HG03565 (cell line): ENCODE measurements at regions not wholly inside any gene's neighbourhood (a gene's known extent, or its start where the extent isn't known, plus 50 kb on each side); places are given as distances from the start of the nearest gene placed in this dataset.

ENCODE experiments used
- ATAC-seq: cut with Tn5 transposase; IDR thresholded peaks from one replicate; pipeline ENCODE4 v1.9.1; 2021; ENCODE audit warnings: mild to moderate bottlenecking, moderate library complexity; ENCODE audit not compliant: unreplicated experiment

DNA sequence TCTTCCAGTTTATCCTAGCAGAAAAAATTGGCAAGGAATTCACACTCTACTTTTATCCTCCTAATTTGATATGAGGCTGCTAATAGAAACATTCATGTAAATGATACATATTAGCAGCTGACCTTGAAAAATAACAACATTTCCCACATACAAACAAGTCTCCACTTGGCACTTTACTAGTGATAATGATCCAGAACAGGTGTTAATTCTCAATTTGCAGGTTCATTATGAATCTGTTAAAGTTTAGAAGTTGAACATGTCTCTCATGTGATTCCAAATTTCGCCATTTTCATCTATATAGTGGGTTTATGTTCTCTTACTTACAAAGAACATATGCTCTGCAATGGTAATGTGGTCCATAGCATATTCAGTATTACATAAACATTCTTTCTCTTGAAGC lies 1396.8 kb upstream of the LRRTM3 start:
- ATAC-seq = no peak

DNA sequence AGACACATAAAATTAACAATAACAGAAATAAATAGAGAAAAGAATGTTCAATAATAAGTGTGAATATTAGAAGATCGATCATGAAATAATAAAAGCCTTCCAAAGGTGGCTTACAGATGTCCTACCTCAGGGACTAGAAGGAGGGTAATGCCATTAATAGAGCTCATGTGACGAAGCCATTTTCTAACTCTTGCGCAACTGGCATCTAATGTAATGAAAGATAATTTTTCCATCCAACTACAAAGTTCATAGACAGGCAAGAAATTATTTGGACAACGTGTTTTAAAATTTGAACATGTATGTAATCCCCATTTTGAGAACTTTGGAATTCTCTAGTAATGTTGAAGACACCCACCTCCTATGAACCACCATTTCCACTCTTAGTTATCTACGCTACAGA lies 1394.3 kb upstream of the LRRTM3 start:
- no peak for ATAC-seq

DNA sequence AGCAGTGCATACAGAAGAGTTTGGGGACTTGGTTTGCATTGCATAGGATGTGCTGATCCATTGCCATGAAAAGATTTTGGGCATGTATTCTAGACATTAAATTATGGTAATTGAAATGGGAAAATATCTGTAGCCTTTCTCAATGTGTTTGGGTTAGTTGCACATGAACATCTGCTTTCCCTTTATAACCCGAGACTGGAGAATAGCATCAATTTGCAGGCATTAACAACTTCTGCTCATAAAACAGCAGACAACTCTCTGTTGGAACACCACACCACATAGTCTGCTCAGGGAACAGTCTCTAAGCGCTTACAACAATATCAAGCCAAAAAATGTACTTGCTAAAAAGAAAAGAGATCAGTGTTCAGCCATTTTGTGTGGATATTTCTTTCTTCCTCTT lies 1391.1 kb upstream of the LRRTM3 start:
- ATAC-seq = no peak

DNA sequence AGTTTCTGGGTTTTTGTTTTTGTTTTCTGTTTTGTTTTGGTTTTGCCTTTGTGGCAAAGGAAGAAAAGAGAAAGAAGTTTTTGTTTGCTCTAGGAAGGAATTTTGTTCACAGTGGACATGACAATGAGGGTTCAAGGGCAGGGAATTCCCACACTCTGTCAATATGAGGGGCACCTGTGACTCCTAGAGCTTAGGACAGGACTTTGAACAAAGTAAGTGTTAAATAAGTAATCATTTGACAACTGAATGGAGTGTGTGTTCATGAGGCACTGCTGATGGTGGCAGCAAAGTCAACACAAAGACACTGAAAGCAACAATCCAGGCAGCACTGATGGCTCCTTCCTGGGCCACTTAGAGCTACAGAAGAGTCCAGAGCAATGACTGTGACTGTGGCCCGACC lies 1381.1 kb upstream of the LRRTM3 start:
- ATAC-seq = no peak

DNA sequence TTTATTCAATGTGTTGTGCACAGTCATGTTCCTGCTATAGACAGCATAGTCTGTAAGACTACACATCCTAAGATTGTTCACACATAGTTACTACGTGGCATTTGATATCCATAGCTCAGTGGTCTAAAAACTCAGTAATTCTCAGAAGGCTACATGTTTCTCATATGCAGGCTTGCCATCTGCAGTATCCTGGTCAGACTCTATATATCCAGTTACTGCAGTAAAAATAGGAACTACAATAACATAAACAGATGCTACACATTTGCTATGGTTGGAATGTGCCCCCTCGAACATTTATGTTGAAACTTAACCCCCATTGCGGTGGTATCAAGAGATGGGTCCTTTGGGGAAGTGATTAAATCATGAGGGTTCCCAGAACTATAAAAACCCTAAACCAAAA lies 1377.8 kb upstream of the LRRTM3 start:
- no peak for ATAC-seq

DNA sequence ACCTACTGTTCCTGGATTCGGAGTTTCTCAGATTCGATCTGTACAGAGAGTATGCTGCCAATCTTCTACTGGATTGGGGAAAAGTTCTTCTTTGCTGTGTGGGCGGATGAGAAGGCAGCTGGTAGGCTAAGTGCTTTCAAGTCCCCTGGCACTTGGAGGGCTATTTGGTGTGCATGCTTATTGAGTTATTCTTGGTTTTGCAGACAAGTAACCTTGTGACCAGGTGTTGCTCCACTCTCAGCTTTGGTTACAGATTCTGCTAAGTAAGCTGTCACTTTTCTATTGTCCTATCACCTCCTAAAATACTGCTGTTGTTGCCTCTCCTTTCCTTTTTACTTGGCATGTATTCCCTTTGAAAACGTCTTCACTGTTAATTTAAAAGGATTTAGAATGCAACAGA lies 1375.1 kb upstream of the LRRTM3 start:
- ATAC-seq = no peak

DNA sequence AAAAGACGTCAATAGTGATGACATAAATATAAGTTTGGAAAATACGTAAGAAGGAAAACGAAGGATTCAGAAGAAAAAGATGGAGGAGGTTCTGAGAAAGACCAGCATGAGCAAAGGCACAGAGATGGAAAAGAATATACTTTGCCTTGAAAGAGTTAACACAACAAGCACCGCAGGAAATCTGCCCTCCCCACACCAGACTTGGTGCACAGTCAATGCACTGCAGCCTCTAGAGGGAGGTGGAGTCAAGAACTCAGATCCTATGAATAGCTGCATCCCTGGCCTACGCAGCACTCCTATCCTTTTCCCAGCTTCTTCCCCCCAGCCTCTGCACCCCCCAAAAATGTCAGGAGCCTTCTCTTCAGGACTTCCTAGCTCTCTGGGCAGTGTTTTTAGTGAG lies 1370.6 kb upstream of the LRRTM3 start:
- no peak for ATAC-seq

DNA sequence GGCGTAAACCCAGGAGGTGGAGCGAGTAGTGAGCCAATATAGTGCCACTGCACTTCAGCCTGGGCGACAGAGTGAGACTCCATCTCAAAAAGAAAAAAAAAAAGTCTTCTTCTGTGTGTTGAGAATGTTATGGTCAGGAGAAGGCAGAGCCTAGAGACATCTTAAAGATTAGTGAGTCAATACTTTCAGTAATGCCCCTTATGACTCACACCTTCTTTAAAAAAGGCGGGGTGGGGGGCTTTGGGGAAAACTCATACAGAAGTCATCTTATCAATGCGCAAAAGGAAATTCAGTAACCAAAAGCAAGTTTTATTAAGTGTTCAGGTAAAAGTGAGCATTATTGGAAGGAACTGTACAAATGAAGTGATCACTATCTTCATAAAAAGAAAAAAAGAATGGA lies 1369.8 kb upstream of the LRRTM3 start:
- ATAC-seq = no peak

DNA sequence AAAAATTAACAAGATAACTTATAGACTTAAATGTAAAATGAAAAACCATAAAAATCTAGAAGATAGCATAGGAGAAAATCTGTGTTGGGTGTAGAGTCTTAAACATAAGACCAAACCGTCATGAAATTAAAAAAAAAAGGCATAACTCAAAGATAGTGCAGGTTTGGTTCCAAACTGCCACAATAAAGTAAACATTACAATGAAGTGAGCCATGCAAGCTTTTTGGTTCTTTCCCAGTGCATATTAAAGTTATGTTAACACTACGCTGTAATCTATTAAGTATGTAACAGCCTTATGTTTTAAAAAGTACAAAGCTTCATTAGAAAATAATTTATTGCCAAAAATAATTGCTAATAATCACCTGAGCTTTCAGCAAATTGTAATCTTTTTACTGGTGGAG lies 1366.5 kb upstream of the LRRTM3 start:
- no peak for ATAC-seq

DNA sequence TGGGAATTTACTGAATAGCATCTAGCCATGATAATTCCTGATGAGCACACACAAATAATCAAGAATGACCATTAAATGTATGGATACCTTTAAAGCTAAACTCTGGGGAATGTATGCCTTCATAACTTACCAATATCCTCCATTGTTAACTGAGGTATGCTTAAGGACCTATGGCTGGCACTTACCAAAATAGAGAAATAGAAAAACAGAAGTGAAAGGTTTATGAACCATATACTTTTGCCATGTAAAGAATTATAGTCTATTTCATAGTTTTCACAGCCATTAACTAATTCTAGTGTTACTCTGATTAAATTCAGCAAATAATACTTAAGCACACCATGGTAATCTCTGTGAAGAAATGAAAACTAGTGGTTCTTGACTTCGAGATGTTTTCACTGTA lies 1360.6 kb upstream of the LRRTM3 start:
- ATAC-seq = no peak

DNA sequence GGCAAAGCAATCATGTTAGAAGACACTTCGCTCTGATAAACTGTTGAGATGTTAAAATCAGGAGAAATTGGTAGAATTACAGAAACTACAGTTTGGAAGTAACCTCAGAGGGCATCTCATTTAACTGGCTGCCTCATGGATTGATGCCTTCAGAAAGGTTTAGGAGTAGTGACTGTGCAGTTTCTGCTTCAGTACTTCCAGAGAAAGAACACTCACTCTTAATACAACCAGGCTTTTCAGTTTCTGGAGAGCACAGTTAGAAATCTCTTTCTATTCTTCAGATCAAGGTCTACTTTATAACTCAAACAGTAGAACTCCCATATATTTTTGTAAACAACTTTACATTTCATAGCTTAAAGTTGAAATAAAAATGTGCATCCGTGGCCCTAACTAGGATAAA lies 1358.9 kb upstream of the LRRTM3 start:
- ATAC-seq = no peak

DNA sequence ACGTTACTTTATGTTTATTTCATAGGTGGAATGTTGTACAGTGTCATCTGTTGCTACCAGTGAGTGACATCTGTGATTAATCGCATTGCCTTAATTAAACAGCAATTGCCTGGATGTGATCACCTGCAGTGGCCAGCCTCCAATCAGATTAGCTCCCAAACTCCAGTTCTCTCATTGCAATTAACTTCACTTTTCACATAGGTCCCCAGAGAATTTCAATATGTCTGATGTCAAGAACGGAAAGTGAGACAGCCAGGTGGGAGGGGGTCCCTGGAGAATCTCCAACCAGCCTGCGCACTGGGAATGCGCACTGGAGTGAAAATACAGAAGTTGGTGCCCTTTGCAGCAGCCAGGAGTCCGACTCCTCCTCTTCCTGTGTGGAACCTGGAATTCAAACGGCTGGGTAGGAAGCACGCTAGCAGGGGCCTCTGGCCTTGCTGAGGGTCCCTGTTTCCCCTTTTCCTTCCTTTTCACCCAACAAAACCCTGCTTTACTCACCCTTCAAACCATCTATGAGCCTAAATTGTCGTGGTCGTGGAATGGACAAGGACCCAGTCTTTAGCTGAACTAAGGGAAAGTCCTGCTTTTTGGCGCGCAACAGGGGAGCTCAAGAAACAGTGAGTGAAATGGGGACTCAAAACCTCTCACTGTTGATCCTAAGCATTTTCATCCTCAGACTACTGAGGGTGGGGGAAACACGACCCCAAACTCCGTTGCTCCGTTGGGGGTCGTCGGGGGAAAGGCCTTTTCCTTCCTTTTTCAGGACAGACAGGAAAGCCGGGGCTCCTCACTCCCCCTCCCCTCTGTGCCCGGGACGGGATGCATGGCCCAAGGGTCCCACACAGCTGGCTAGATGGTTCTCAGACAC lies 1355.5 kb upstream of the LRRTM3 start:
- ATAC-seq = no peak

DNA sequence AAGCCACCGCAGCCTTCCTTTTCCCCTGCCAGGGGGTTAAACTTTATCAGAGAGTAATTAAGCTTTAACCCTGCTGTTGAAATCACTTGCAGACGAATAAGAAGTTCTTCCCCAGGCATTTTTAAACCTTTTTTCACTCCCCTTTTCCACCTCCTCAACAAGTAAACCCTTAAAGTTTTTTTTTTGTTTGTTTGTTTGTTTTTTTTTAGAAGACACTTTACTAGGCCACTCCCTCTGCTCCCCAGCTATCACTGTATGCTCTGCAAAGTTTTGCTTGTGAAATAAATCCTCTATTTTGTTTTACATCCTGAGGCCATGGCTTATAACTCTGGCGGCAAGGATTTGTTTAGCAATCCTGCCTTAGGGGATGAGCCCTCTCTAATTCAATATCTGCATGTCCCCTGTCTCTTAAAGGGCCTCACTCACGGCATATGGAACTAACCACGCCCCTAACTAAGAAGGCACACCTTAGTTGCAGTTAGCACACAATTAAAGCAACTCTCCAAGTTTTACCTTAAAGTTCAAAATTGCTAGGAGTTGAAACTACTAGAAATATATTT lies 1354.7 kb upstream of the LRRTM3 start:
- ATAC-seq = no peak

DNA sequence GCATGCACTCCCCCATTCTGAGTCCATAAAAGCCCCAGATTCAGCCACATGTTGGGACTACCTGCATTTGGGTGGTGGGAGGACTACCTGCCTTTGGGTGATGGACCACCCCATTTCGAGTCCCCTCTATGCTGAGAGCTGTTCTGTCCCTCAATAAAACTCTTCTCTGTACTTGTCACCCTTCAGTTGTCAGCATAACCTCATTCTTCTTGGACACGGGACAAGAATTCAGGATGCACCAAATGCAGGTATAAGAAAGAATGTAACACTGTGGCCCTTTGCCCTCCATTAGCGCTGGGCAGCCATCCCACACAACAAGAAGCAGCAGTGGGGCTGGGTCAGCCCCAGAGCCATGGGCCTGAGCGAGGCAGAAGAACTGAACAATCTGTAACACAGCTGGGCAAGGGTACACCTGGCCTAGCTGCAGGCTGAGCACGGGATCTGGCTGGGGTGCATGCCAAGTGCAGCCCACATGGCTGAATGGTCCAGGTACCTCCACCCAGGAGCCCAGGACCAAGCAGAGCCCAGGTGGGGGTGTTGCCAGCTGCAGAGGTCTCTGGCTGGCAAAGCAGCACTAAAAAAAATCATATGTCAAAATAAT lies 1344.3 kb upstream of the LRRTM3 start:
- no peak for ATAC-seq

DNA sequence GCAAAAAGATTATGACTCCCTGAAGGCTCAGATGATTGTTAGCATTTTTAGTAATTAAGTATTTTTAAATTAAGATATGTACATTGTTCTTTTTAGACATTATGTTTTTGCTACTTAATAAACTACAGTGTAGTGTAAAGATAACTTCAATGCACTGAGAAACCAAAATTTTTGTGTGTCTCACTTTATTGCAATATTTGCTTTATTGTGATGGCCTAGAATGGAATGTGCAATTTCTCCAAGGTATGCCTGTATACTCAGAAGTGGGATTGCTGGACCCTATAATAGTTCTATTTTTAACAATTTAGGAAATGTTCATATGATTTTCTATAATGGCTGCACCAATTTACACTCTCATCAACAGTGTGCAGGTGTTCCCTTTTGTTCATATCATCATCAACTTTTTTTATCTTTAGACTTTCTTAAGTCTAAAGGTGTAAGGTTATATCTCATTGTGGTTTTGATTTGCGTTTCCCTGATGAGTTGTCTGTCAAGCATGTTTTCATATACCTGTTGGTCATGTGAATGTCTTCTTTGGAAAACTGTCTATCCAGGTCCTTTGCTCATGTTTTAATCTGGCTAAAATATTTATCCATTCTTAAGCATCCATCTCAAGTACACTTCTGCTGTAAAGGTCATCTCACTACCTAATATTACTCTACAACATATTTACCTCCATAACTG lies 1323.5 kb upstream of the LRRTM3 start:
- ATAC-seq = no peak

DNA sequence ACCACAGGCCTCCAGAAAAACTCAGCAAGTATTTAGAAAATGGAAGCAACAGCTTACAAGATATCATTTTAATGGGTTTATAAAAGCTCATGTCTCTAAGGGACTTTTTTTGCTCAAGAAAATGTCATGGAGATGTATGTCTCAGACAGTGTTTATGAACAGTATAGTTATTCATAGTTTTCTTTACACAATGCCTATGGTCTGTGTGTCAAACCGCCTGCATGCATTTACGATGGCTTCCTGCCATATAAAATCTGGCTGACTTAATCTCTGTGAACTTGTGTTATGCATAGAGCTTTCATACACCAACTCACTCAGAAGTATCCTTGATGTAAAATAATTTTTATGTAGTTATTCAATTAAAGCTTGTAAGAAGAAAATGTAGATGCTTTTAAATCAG lies 1314.2 kb upstream of the LRRTM3 start:
- ATAC-seq = no peak

DNA sequence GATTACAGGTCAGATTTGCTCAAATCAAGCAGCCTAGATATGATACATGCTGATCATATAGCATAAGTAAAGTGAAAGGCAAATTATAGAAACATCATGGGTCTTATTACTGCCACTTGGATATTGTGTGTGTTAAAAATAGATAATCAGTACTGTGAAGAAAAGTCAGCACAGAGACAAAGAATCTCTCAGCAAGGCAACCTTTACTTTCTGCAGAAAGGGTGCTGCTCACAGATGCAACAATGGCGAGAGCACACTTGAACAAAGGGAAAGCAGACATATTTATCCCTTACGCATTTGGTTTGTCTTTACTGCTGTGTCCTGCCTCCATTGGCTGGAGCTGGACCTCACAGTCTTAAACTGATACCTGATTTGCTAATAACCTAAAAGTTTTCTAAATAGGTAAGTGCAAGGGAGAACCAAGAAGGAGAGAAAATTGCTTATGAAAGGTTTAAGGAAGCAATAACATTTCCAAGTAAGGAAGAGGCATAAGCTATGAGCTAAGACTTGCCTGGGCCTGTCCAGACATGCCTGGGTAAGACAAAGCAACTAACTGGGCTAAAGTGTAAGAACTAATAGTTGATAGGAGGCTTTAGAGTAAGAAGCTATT lies 1310.8 kb upstream of the LRRTM3 start:
- no peak for ATAC-seq

DNA sequence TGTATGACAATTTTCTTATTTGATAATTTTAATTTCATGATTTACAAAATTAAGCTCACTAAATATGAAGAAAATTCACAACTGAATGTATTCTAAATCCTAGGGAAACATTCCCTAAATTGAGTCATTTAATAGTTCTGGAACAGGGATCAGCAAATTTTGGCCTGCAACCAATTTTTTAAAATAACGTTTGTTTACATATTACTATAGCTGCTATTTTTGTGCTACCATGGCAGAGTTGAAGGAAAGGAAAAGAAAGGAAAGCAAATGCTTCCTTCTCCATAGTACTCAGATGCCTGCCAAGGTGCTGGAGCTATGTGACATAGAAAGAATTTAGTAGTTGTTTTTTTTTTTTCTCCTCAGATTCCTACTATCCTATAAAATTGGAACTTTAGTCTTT lies 1307.7 kb upstream of the LRRTM3 start:
- no peak for ATAC-seq

DNA sequence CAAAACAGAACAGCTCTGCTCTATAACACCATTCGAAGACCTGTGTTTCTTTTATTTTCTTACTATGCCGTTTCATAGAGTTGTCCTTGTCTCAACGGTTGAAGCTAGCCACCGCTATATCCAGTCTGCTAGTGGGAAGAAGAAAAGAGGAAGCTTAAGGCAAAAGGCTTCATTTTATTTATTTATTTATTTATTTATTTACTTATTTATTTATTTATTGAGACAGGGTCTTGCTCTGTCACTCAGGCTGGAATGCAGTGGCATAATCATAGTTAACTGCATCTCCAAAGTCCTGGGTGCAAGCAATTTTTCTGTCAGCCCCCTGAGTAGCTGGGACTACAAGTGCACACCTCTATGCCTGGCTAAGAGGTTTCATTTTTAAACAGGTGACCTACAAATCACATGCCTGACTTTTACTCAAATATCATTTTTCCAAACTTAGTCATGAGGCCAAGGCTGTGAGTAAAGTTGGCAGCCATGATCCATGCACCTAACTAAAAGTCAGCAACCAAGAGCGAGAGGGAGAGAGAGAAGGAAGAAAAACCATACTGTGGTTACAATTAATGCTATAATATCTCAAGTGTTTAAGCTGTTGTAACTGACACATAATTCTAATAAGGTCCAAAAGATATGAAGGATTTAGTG lies 1305.3 kb upstream of the LRRTM3 start:
- no peak for ATAC-seq

DNA sequence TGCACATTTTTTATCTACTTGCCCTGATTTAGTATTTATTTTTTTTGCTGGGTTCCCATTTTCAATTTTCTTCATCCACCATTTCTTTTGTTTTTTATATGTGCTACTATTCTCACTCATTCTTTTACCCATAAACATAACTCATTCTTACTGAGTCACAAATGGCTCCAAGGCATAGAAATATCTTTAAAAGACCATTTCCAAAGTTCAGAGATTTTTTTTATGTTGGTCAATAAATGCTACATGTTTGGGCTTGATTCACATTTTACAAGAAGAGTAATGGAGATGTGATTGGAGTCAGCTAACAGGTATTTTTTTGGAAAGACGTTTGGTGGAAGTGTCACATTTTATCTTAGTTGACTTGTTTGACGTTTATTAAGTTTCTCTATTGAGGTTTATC lies 1303.2 kb upstream of the LRRTM3 start:
- no peak for ATAC-seq
